ENCODE measurements at regions not wholly inside any gene's neighbourhood (a gene's known extent, or its start where the extent isn't known, plus 50 kb on each side); places are given as distances from the start of the nearest gene placed in this dataset.

- no peak for DNase-seq (ENCODE audit: low read depth in 3 of 3)
Observed at GRCh38 chr3:150165396-150166094, 194.8 kb upstream of the PFN2 start.

GRCh38 chr3:150161011-150161410 lies 190.3 kb upstream of the PFN2 start:
- DNase-seq (ENCODE audit: low read depth in 3 of 3), result no peak

- DNase-seq (ENCODE audit: low read depth in 3 of 3), result no peak
Observed at GRCh38 chr3:150158943-150159625, 188.4 kb upstream of the PFN2 start.

- DNase-seq (ENCODE audit: low read depth in 3 of 3), result no peak
Observed at GRCh38 chr3:150152567-150152966, 181.9 kb upstream of the PFN2 start.

- no peak for DNase-seq (ENCODE audit: low read depth in 3 of 3)
Observed at GRCh38 chr3:150150633-150151032, 179.9 kb upstream of the PFN2 start.

- DNase-seq (ENCODE audit: low read depth in 3 of 3), result no peak
Observed at GRCh38 chr3:150149651-150150051, 179.0 kb upstream of the PFN2 start.

GRCh38 chr3:150148227-150148626 lies 177.5 kb upstream of the PFN2 start:
- no peak for DNase-seq (ENCODE audit: low read depth in 3 of 3)

- DNase-seq (ENCODE audit: low read depth in 3 of 3), result no peak
Observed at GRCh38 chr3:150147776-150148175, 177.1 kb upstream of the PFN2 start.

- DNase-seq (ENCODE audit: low read depth in 3 of 3), result no peak
Observed at GRCh38 chr3:150146991-150147761, 176.5 kb upstream of the PFN2 start.

- no peak for DNase-seq (ENCODE audit: low read depth in 3 of 3)
Observed at GRCh38 chr3:150145659-150146058, 175.0 kb upstream of the PFN2 start.

GRCh38 chr3:150144191-150144708 lies 173.6 kb upstream of the PFN2 start:
- no peak for DNase-seq (ENCODE audit: low read depth in 3 of 3)

GRCh38 chr3:150142936-150143335 lies 172.2 kb upstream of the PFN2 start:
- DNase-seq (ENCODE audit: low read depth in 3 of 3), result no peak

GRCh38 chr3:150141790-150142326 lies 171.2 kb upstream of the PFN2 start:
- no peak for DNase-seq (ENCODE audit: low read depth in 3 of 3)

GRCh38 chr3:150140614-150141321 lies 170.1 kb upstream of the PFN2 start:
- no peak for DNase-seq (ENCODE audit: low read depth in 3 of 3)

GRCh38 chr3:150138824-150139223 lies 168.1 kb upstream of the PFN2 start:
- no peak for DNase-seq (ENCODE audit: low read depth in 3 of 3)

- no peak for DNase-seq (ENCODE audit: low read depth in 3 of 3)
Observed at GRCh38 chr3:150136242-150136641, 165.5 kb upstream of the PFN2 start.

GRCh38 chr3:150135287-150135721 lies 164.6 kb upstream of the PFN2 start:
- no peak for DNase-seq (ENCODE audit: low read depth in 3 of 3)

GRCh38 chr3:150133293-150133692 lies 162.6 kb upstream of the PFN2 start:
- DNase-seq (ENCODE audit: low read depth in 3 of 3), result no peak

GRCh38 chr3:150132101-150132749 lies 161.5 kb upstream of the PFN2 start:
- DNase-seq (ENCODE audit: low read depth in 3 of 3), result no peak

GRCh38 chr3:150131663-150132062 lies 161.0 kb upstream of the PFN2 start:
- no peak for DNase-seq (ENCODE audit: low read depth in 3 of 3)

Measured in stimulated activated CD4-positive, alpha-beta T cell treated with anti-CD3 and anti-CD28 coated beads, TNF-alpha, amount 100 ng/mL, for 4 hours (primary cell).